ENCODE measurements at regions not wholly inside any gene's neighbourhood (a gene's known extent, or its start where the extent isn't known, plus 50 kb on each side); places are given as distances from the start of the nearest gene placed in this dataset.

GRCh38 chr12:105935981-105936380, 202.8 kb downstream of the NUAK1 start:
- TF ChIP-seq GATA3 (IDR thresholded peaks at IDR 0.05; ENCODE audit: low read depth, low read length): no peak
- no peak for TF ChIP-seq GATA2 (IDR thresholded peaks at IDR 0.05; ENCODE audit: low read depth, low read length)

- TF ChIP-seq GATA2 (IDR thresholded peaks at IDR 0.05; ENCODE audit: low read depth, low read length): no peak
- TF ChIP-seq GATA3 (IDR thresholded peaks at IDR 0.05; ENCODE audit: low read depth, low read length): no peak
Measured at GRCh38 chr12:105936496-105936895, 202.3 kb downstream of the NUAK1 start.

- TF ChIP-seq GATA2 (IDR thresholded peaks at IDR 0.05; ENCODE audit: low read depth, low read length) (no peak), GATA3 (IDR thresholded peaks at IDR 0.05; ENCODE audit: low read depth, low read length) (no peak)
Measured at GRCh38 chr12:105937009-105937408, 201.7 kb downstream of the NUAK1 start.

GRCh38 chr12:105939181-105939721, 199.5 kb downstream of the NUAK1 start:
- no peak for TF ChIP-seq GATA2 (IDR thresholded peaks at IDR 0.05; ENCODE audit: low read depth, low read length)
- TF ChIP-seq GATA3 (IDR thresholded peaks at IDR 0.05; ENCODE audit: low read depth, low read length): no peak

GRCh38 chr12:105942281-105942680, 196.5 kb downstream of the NUAK1 start:
- TF ChIP-seq GATA3 (IDR thresholded peaks at IDR 0.05; ENCODE audit: low read depth, low read length) (no peak), GATA2 (IDR thresholded peaks at IDR 0.05; ENCODE audit: low read depth, low read length) (no peak)

GRCh38 chr12:105943525-105943924, 195.2 kb downstream of the NUAK1 start:
- TF ChIP-seq GATA2 (IDR thresholded peaks at IDR 0.05; ENCODE audit: low read depth, low read length) (no peak), GATA3 (IDR thresholded peaks at IDR 0.05; ENCODE audit: low read depth, low read length) (no peak)

GRCh38 chr12:105944628-105945027, 194.1 kb downstream of the NUAK1 start:
- TF ChIP-seq GATA2 (IDR thresholded peaks at IDR 0.05; ENCODE audit: low read depth, low read length) (no peak), GATA3 (IDR thresholded peaks at IDR 0.05; ENCODE audit: low read depth, low read length) (no peak)

- TF ChIP-seq GATA3 (IDR thresholded peaks at IDR 0.05; ENCODE audit: low read depth, low read length) (no peak), GATA2 (IDR thresholded peaks at IDR 0.05; ENCODE audit: low read depth, low read length) (no peak)
Measured at GRCh38 chr12:105945880-105946279, 192.9 kb downstream of the NUAK1 start.

GRCh38 chr12:105946493-105946901, 192.3 kb downstream of the NUAK1 start:
- TF ChIP-seq GATA3 (IDR thresholded peaks at IDR 0.05; ENCODE audit: low read depth, low read length) (no peak), GATA2 (IDR thresholded peaks at IDR 0.05; ENCODE audit: low read depth, low read length) (no peak)

- TF ChIP-seq GATA2 (IDR thresholded peaks at IDR 0.05; ENCODE audit: low read depth, low read length): no peak
- no peak for TF ChIP-seq GATA3 (IDR thresholded peaks at IDR 0.05; ENCODE audit: low read depth, low read length)
Measured at GRCh38 chr12:105947906-105948305, 190.8 kb downstream of the NUAK1 start.

- no peak for TF ChIP-seq GATA3 (IDR thresholded peaks at IDR 0.05; ENCODE audit: low read depth, low read length)
- TF ChIP-seq GATA2 (IDR thresholded peaks at IDR 0.05; ENCODE audit: low read depth, low read length): no peak
Measured at GRCh38 chr12:105948331-105948730, 190.4 kb downstream of the NUAK1 start.

GRCh38 chr12:105949391-105949790, 189.4 kb downstream of the NUAK1 start:
- TF ChIP-seq GATA3 (IDR thresholded peaks at IDR 0.05; ENCODE audit: low read depth, low read length) (no peak), GATA2 (IDR thresholded peaks at IDR 0.05; ENCODE audit: low read depth, low read length) (no peak)

GRCh38 chr12:105951732-105952131, 187.0 kb downstream of the NUAK1 start:
- TF ChIP-seq GATA2 (IDR thresholded peaks at IDR 0.05; ENCODE audit: low read depth, low read length): no peak
- no peak for TF ChIP-seq GATA3 (IDR thresholded peaks at IDR 0.05; ENCODE audit: low read depth, low read length)

GRCh38 chr12:105954951-105955931, 183.5 kb downstream of the NUAK1 start:
- no peak for TF ChIP-seq GATA3 (IDR thresholded peaks at IDR 0.05; ENCODE audit: low read depth, low read length)
- TF ChIP-seq GATA2 (IDR thresholded peaks at IDR 0.05; ENCODE audit: low read depth, low read length): no peak

GRCh38 chr12:105955976-105956375, 182.8 kb downstream of the NUAK1 start:
- TF ChIP-seq GATA2 (IDR thresholded peaks at IDR 0.05; ENCODE audit: low read depth, low read length) (no peak), GATA3 (IDR thresholded peaks at IDR 0.05; ENCODE audit: low read depth, low read length) (no peak)

Data from SH-SY5Y (cell line).